ENCODE measurements at regions not wholly inside any gene's neighbourhood (a gene's known extent, or its start where the extent isn't known, plus 50 kb on each side); places are given as distances from the start of the nearest gene placed in this dataset.
"Not testable (repeated sequence)": the region's sequence is repeated elsewhere in the genome, so short reads cannot be mapped to it uniquely, and the experiment has no call there.

DNA sequence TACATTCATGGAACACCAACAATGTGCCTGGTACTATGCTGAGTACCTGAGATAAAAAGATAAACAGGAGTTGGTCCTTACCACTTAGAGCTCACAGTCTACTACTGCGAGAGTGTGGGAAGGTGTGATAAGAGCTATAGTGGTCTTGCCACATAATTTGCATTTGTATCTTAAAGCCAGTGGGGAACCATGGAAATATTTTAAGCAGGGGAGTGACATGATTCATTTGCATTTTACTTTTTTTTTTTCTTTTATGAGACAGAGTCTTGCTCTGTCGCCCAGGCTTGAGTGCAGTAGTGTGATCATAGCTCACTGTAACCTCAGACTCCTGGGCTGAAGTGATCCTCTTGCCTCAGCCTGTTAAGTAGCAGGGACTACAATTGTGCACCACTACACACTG is 53.6 kb downstream of the SRGAP2 start:
- DNase-seq = not testable (repeated sequence)

- not testable (repeated sequence) for DNase-seq
Measured at GRCh38 chr1:206261473-206261872, 58.1 kb downstream of the SRGAP2 start.

- not testable (repeated sequence) for DNase-seq
Measured at GRCh38 chr1:206262424-206262823, 59.1 kb downstream of the SRGAP2 start.

DNA sequence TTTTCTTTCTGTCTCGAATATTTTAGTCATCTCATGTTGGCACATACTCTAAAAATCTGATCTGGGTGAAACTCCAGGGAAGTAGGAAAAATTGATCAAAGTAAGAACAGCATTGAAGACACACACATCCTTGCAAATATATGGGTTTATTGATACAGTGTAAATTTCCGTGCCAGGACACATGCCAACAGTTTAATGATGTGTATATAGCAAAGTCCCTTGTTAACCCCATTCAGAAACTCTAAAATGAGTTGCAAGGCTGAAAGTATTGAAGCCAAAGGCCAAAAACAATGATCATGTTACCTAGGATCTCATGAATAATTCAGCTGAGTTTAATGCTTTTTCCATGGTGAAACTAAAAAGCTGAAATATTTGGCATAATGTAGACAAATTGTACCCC is 61.6 kb downstream of the SRGAP2 start:
- not testable (repeated sequence) for DNase-seq

GRCh38 chr1:206271153-206271552 is 67.8 kb downstream of the SRGAP2 start:
- not testable (repeated sequence) for DNase-seq

GRCh38 chr1:206273104-206273503 is 69.8 kb downstream of the SRGAP2 start:
- not testable (repeated sequence) for DNase-seq

- DNase-seq = not testable (repeated sequence)
Measured at GRCh38 chr1:206276143-206276542, 72.8 kb downstream of the SRGAP2 start.

DNA sequence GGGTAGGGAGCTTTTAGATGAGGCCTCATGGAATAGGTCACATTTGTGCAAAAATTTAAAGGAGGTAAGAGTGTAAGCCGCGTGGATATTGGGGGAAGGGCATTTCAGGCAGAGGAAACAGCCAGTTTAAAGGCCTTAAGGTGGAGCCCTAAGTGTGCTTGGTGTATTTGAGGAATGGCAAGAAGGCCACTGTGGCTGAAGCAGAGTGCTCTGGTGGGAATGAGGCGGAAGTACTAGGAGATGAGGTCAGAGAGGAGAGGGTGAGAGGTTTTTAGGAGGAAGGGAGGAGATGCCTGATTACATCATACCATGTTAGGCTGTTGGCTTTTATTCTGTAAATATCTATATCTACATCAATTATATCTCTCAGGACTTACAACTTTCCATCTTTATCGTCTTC is 75.3 kb downstream of the SRGAP2 start:
- not testable (repeated sequence) for DNase-seq

GRCh38 chr1:206280683-206281082 is 77.3 kb downstream of the SRGAP2 start:
- not testable (repeated sequence) for DNase-seq

GRCh38 chr1:206281912-206282654 is 78.7 kb downstream of the SRGAP2 start:
- DNase-seq = not testable (repeated sequence)

DNA sequence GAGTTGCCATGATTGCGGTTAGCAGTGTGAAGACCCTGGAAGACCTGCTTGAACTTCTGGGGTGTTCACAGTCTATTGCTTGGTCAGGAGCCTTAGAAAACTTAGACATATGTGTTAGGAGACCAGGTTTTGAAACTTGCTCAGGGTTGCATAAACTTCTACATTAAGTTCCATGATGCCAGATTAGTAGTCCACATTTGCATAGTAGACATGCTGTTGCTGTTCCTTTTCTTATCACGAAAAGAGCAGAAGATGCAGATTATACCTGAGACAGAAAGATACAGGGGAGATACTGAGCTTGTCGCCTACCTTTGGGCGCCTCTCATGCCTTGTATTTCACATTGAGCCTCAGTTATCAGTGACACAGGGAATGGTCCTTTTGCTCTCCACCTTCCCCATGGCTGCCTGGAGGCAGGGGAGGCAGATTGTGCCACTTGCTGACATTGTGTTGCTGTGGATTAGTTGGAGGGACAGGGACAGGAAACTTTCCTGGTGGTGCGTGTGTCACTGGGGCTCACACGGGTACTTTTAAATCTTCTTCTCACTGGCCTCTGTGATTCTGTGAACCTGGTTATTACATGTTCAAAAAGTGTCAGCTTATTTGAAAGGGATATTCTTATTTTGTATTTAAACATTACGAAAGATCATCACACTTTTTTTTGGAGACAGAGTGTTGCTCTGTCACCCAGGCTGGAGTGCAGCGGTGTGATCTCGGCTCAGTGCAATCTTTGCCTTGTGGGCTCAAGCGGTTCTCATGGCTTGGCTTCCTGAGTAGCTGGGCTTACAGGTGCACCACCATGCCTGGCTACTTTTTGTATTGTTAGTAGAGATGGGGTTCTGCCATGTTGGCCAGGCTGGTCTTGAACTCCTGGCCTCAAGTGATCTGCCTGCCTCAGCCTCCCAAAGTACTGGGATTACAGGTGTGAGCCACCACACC is 82.0 kb downstream of the SRGAP2 start:
- not testable (repeated sequence) for DNase-seq

- DNase-seq = not testable (repeated sequence)
Measured at GRCh38 chr1:206287759-206288158, 84.4 kb downstream of the SRGAP2 start.

GRCh38 chr1:206288453-206288852 is 85.1 kb downstream of the SRGAP2 start:
- DNase-seq = not testable (repeated sequence)

GRCh38 chr1:206297145-206298031 is 94.0 kb downstream of the SRGAP2 start:
- DNase-seq = not testable (repeated sequence)

- not testable (repeated sequence) for DNase-seq
Measured at GRCh38 chr1:206298032-206298392, 94.7 kb downstream of the SRGAP2 start.

GRCh38 chr1:206299181-206299791 is 95.9 kb downstream of the SRGAP2 start:
- DNase-seq = not testable (repeated sequence)

GRCh38 chr1:206299942-206300341 is 96.6 kb downstream of the SRGAP2 start:
- DNase-seq = not testable (repeated sequence)

DNA sequence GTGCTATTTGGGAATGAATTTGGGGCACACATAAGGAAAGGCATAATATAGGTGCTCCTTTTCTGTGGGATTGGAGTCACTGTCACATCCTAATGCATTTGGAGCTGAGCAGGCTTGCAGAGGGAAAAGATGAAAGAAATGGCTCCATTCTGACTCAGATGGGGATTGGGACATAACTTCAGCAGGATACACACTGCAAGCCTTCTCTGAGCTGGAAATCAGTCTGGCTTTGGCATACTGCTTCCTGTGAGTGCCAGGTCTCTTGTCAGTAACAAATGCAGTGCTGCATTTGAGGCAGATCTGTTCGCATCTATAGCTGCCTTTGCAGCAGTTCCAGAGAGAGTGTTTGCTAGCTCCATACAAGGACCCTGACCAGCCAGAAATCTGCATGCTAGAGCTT is 98.7 kb downstream of the SRGAP2 start:
- not testable (repeated sequence) for DNase-seq

GRCh38 chr1:206307442-206307841 is 104.1 kb downstream of the SRGAP2 start:
- DNase-seq = not testable (repeated sequence)

- DNase-seq = not testable (repeated sequence)
Measured at GRCh38 chr1:206310948-206311347, 107.6 kb downstream of the SRGAP2 start.

- DNase-seq = not testable (repeated sequence)
Measured at GRCh38 chr1:206311611-206312273, 108.4 kb downstream of the SRGAP2 start.

GRCh38 chr1:206312274-206312665 is 108.9 kb downstream of the SRGAP2 start:
- DNase-seq = not testable (repeated sequence)
